Neural progenitor cell (in vitro differentiated cells): ENCODE measurements at regions not wholly inside any gene's neighbourhood (a gene's known extent, or its start where the extent isn't known, plus 50 kb on each side); places are given as distances from the start of the nearest gene placed in this dataset.

ENCODE experiments used
- DNase-seq: peaks from one replicate; pipeline ENCODE4 v3.0.0-alpha.2; 2016; ENCODE audit warnings: low spot score
- H2AFZ ChIP-seq: fragments of 200-600 bp; sonication (generic); replicated peaks from 2 replicates; pipeline ENCODE4 v1.6.1; 2016; ENCODE audit warnings: antibody characterized with exemption
- H3F3A ChIP-seq: fragments of 200-600 bp; sonication (generic); 2 replicates; pipeline ENCODE4 v1.6.1; 2016; ENCODE audit warnings: antibody characterized with exemption, low read depth
- H3K27ac ChIP-seq: fragments of 200-600 bp; sonication (generic); 2 replicates; pipeline ENCODE4 v1.5.1; 2016; ENCODE audit warnings: mild to moderate bottlenecking
- H3K27me3 ChIP-seq: fragments of 200-600 bp; sonication (generic); 2 replicates; pipeline ENCODE4 v1.6.1; 2016; ENCODE audit warnings: mild to moderate bottlenecking, moderate library complexity
- H3K36me3 ChIP-seq: fragments of 200-600 bp; sonication (generic); 2 replicates; pipeline ENCODE4 v1.5.1; 2016
- H3K4me1 ChIP-seq: fragments of 200-600 bp; sonication (generic); 2 replicates; pipeline ENCODE4 v1.6.1; 2016; ENCODE audit warnings: mixed run types
- H3K4me2 ChIP-seq: fragments of 200-600 bp; sonication (generic); 2 replicates; pipeline ENCODE4 v1.6.1; 2016
- H3K4me3 ChIP-seq: fragments of 200-600 bp; sonication (generic); 2 replicates; pipeline ENCODE4 v1.5.1; 2016
- H3K79me2 ChIP-seq: fragments of 200-600 bp; sonication (generic); 2 replicates; pipeline ENCODE4 v1.6.1; 2016; ENCODE audit warnings: low read depth
- H3K9ac ChIP-seq: fragments of 200-600 bp; sonication (generic); 2 replicates; pipeline ENCODE4 v1.6.1; 2016
- H3K9me3 ChIP-seq: fragments of 200-600 bp; sonication (generic); 2 replicates; pipeline ENCODE4 v1.5.1; 2016; ENCODE audit warnings: low read depth
- H4K20me1 ChIP-seq: fragments of 200-600 bp; sonication (generic); 2 replicates; pipeline ENCODE4 v1.6.1; 2016; ENCODE audit warnings: low read depth
- H3K27ac Mint-ChIP-seq: 3 replicates; pipeline ENCODE4 v1.8.0; 2021; ENCODE audit warnings: mixed read lengths
- H3K27me3 Mint-ChIP-seq: 2 replicates; pipeline ENCODE4 v1.8.0; 2022; ENCODE audit warnings: low read depth, mild to moderate bottlenecking, inconsistent platforms, moderate library complexity, mixed read lengths; ENCODE audit not compliant: insufficient read depth
- H3K36me3 Mint-ChIP-seq: 3 replicates; pipeline ENCODE4 v1.8.0; 2021; ENCODE audit warnings: mixed read lengths
- H3K4me1 Mint-ChIP-seq: 3 replicates; pipeline ENCODE4 v1.8.0; 2021; ENCODE audit warnings: mixed read lengths
- H3K4me3 Mint-ChIP-seq: 3 replicates; pipeline ENCODE4 v1.8.0; 2021; ENCODE audit warnings: mild to moderate bottlenecking, moderate library complexity, mixed read lengths
- H3K9me3 Mint-ChIP-seq: 3 replicates; pipeline ENCODE4 v1.8.0; 2020; ENCODE audit warnings: mixed read lengths
- EZH2 ChIP-seq: fragments of 200-600 bp; sonication (generic); IDR thresholded peaks from 2 replicates; pipeline ENCODE4 v1.6.1; 2017; ENCODE audit warnings: antibody characterized with exemption, mild to moderate bottlenecking, moderate library complexity
- EZH2phosphoT487 ChIP-seq: fragments of 200-600 bp; sonication (generic); IDR thresholded peaks from 2 replicates; pipeline ENCODE4 v1.6.1; 2017; ENCODE audit warnings: antibody characterized with exemption
- TF ChIP-seq, protein P1 (sequence below): fragments of 200-600 bp; sonication (generic); IDR thresholded peaks from 2 replicates; pipeline ENCODE4 v1.5.1; 2017; ENCODE audit warnings: antibody characterized with exemption, mild to moderate bottlenecking

DNA sequence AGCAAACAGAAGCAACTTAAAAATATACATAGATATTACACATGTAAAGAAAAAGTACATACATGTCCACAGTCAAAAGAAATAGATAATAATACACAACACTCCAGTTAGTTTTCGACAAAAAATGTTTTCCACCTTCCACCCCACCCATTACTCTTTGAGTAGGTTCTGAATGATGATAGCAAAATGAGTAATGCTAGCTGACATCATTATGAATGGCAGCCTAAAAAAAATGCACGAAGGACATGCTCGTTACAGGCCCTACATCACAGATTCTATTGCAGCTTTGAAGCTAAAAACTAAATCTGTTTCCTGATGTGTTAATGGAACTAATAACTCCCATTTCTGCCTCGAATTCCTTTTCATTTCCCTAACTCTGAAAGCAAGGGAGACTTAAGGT, 578.7 kb upstream of the NETO1 start:
- Mint-ChIP-seq H3K9me3 (no peaks in the 10 kb centered on the region), H3K36me3 (no peaks in the 10 kb centered on the region), H3K27ac (no peak overlapping the region), H3K4me1 (no peaks in the 10 kb centered on the region), H3K4me3 (no peak overlapping the region), H3K27me3 (peaks cover 7% of the 10 kb centered on the region)
- no peak for DNase-seq
- Histone ChIP-seq H3K4me2 (no peak overlapping the region), H2AFZ (no peak overlapping the region), H3K9me3 (no peaks in the 10 kb centered on the region), H3K9ac (no peak overlapping the region), H3K79me2 (no peaks in the 10 kb centered on the region), H3K4me1 (no peaks in the 10 kb centered on the region), H4K20me1 (no peaks in the 10 kb centered on the region), H3K27me3 (no peaks in the 10 kb centered on the region), H3K4me3 (no peak overlapping the region), H3F3A (no peaks in the 10 kb centered on the region), H3K27ac (no peak overlapping the region), H3K36me3 (no peaks in the 10 kb centered on the region)
- TF ChIP-seq, protein P1, sequence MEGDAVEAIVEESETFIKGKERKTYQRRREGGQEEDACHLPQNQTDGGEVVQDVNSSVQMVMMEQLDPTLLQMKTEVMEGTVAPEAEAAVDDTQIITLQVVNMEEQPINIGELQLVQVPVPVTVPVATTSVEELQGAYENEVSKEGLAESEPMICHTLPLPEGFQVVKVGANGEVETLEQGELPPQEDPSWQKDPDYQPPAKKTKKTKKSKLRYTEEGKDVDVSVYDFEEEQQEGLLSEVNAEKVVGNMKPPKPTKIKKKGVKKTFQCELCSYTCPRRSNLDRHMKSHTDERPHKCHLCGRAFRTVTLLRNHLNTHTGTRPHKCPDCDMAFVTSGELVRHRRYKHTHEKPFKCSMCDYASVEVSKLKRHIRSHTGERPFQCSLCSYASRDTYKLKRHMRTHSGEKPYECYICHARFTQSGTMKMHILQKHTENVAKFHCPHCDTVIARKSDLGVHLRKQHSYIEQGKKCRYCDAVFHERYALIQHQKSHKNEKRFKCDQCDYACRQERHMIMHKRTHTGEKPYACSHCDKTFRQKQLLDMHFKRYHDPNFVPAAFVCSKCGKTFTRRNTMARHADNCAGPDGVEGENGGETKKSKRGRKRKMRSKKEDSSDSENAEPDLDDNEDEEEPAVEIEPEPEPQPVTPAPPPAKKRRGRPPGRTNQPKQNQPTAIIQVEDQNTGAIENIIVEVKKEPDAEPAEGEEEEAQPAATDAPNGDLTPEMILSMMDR: no peak
- TF ChIP-seq EZH2: no peak
- TF ChIP-seq EZH2phosphoT487: no peak

DNA sequence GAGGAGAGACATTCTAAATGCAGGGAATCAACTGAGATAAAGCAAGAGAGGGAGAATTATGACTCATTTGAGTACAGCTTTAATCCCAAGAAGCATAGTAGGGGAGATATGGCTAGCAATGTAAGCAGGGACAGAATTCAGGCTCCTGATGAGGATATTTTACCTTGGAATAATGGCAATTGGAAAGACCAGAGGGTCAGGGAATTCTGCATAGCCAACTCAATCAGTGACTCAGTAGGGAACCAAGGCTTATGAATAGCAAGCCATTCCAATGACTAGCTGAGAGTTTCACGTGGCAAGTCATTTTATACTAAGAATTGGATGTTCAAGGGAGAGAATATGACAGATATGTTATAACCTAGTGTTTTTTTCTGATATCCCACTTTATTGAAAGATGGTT, 563.8 kb upstream of the NETO1 start:
- TF ChIP-seq EZH2phosphoT487: no peak
- no peak for TF ChIP-seq EZH2
- TF ChIP-seq, protein P1: no peak
- Mint-ChIP-seq H3K4me3 (no peak overlapping the region), H3K36me3 (no peaks in the 10 kb centered on the region), H3K9me3 (no peaks in the 10 kb centered on the region), H3K27me3 (no peaks in the 10 kb centered on the region), H3K4me1 (peaks cover 5% of the 10 kb centered on the region), H3K27ac (no peak overlapping the region)
- Histone ChIP-seq H3K4me3 (no peak overlapping the region), H2AFZ (no peak overlapping the region), H4K20me1 (no peaks in the 10 kb centered on the region), H3K27me3 (no peaks in the 10 kb centered on the region), H3F3A (peaks cover 16% of the 10 kb centered on the region), H3K27ac (peak overlapping the region; percentile 77), H3K4me2 (peak overlapping the region; percentile 57), H3K4me1 (peaks cover 16% of the 10 kb centered on the region), H3K9ac (no peak overlapping the region), H3K79me2 (no peaks in the 10 kb centered on the region), H3K9me3 (peaks cover 7% of the 10 kb centered on the region), H3K36me3 (peaks cover 4% of the 10 kb centered on the region)
- peak; percentile 70 for DNase-seq

DNA sequence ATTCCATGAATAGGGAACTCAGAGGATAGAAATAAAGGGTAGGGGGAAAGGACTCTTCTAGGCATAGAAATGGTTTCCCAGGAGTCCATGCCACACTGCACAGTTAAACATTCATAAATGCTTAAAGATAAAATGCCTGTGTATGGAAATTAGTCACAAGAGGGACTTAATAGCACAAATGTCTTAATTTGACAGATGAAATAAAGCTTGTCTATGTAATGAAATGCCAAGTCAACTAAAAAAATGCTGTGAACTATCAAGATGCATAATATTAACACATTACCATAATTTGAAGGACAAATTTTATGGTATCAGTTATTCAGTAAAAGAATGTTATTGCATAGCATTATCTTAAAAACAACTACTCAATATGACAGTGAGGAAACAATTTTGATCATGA, 553.2 kb upstream of the NETO1 start:
- no peak overlapping the region for H3K4me3 ChIP-seq
- no peak overlapping the region for H3K4me3 Mint-ChIP-seq
- DNase-seq: no peak

More for the DNA sequence above, 553.2 kb upstream of the NETO1 start:
- H3K9ac ChIP-seq: no peak overlapping the region
- Mint-ChIP-seq H3K4me1 (peaks cover 8% of the 10 kb centered on the region), H3K9me3 (no peaks in the 10 kb centered on the region), H3K27me3 (no peaks in the 10 kb centered on the region), H3K36me3 (no peaks in the 10 kb centered on the region), H3K27ac (no peak overlapping the region)
- no peaks in the 10 kb centered on the region for H3K36me3 ChIP-seq
- H3K27ac ChIP-seq: no peak overlapping the region
- no peaks in the 10 kb centered on the region for H3K79me2 ChIP-seq
- H2AFZ ChIP-seq: no peak overlapping the region
- no peak overlapping the region for H3K4me2 ChIP-seq
- no peaks in the 10 kb centered on the region for H4K20me1 ChIP-seq
- no peak for TF ChIP-seq EZH2phosphoT487
- no peak for TF ChIP-seq EZH2
- TF ChIP-seq, protein P1: no peak
- H3K4me1 ChIP-seq: no peaks in the 10 kb centered on the region
- no peaks in the 10 kb centered on the region for H3F3A ChIP-seq
- no peaks in the 10 kb centered on the region for H3K9me3 ChIP-seq
- H3K27me3 ChIP-seq: no peaks in the 10 kb centered on the region
